Astrocyte of the spinal cord (primary cell): ENCODE measurements at regions not wholly inside any gene's neighbourhood (a gene's known extent, or its start where the extent isn't known, plus 50 kb on each side); places are given as distances from the start of the nearest gene placed in this dataset.
A peak's percentile ranks its signal among the peaks of the same experiment; 100 is the strongest.
"Not testable (repeated sequence)": the region's sequence is repeated elsewhere in the genome, so short reads cannot be mapped to it uniquely, and the experiment has no call there.

Experiments used
- DNase-seq: peaks from one replicate; pipeline ENCODE4 v3.0.0; 2011; ENCODE audit warnings: low read depth, low spot score
- H3K4me3 ChIP-seq: 2 replicates; pipeline ENCODE4 v1.5.1; 2011; ENCODE audit warnings: low read depth, mild to moderate bottlenecking, low read length, moderate library complexity
- in situ Hi-C: cut with HindIII; loops from 2 replicates; pipeline ENCODE4 v1.10.0; 2017; ENCODE audit warnings: low sequenced_read_pairs
- TF ChIP-seq, protein P1 (sequence below): IDR thresholded peaks from 2 replicates; pipeline ENCODE4 v1.5.1; 2012; ENCODE audit warnings: low read depth, mild to moderate bottlenecking, low read length, inconsistent platforms

DNA sequence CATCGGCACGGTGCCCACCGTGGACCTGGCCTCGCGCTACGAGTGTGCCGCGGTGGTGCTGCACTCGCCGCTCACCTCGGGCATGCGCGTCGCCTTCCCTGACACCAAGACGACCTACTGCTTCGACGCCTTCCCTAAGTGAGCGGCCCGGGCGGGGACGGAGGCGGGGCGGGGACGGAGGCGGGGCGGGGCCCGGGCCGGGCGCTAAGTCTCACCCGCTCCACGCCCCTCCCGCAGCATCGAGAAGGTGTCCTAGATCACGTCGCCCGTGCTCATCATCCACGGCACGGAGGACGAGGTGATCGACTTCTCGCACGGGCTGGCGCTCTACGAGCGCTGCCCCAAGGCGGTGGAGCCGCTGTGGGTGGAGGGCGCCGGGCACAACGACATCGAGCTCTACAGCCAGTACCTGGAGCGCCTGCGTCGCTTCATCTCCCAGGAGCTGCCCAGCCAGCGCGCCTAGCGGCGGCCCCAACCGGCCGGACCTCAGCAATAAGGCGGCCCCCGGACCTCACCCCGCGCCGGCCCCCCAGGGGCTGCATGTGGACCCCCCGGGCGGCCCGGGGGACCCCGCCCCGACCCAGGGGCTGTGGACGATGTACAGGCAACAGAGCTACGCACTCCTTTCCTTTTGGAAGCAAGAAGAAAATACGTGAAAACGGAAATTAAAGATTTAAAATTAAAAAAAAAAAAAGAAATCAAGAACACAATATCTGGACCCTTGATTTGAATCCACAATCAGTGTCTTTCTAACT lies 198.8 kb downstream of the USP22 start:
- in situ Hi-C loops, DNase-seq, H3K4me3 ChIP-seq: not testable (repeated sequence)

- DNase-seq, in situ Hi-C loops, H3K4me3 ChIP-seq: not testable (repeated sequence)
- TF ChIP-seq, protein P1, sequence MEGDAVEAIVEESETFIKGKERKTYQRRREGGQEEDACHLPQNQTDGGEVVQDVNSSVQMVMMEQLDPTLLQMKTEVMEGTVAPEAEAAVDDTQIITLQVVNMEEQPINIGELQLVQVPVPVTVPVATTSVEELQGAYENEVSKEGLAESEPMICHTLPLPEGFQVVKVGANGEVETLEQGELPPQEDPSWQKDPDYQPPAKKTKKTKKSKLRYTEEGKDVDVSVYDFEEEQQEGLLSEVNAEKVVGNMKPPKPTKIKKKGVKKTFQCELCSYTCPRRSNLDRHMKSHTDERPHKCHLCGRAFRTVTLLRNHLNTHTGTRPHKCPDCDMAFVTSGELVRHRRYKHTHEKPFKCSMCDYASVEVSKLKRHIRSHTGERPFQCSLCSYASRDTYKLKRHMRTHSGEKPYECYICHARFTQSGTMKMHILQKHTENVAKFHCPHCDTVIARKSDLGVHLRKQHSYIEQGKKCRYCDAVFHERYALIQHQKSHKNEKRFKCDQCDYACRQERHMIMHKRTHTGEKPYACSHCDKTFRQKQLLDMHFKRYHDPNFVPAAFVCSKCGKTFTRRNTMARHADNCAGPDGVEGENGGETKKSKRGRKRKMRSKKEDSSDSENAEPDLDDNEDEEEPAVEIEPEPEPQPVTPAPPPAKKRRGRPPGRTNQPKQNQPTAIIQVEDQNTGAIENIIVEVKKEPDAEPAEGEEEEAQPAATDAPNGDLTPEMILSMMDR, result peak; percentile 33
Measured at GRCh38 chr17:20848869-20849443, 193.9 kb downstream of the USP22 start.

GRCh38 chr17:20851591-20852238 lies 191.1 kb downstream of the USP22 start:
- in situ Hi-C loops, DNase-seq, H3K4me3 ChIP-seq: not testable (repeated sequence)

DNA sequence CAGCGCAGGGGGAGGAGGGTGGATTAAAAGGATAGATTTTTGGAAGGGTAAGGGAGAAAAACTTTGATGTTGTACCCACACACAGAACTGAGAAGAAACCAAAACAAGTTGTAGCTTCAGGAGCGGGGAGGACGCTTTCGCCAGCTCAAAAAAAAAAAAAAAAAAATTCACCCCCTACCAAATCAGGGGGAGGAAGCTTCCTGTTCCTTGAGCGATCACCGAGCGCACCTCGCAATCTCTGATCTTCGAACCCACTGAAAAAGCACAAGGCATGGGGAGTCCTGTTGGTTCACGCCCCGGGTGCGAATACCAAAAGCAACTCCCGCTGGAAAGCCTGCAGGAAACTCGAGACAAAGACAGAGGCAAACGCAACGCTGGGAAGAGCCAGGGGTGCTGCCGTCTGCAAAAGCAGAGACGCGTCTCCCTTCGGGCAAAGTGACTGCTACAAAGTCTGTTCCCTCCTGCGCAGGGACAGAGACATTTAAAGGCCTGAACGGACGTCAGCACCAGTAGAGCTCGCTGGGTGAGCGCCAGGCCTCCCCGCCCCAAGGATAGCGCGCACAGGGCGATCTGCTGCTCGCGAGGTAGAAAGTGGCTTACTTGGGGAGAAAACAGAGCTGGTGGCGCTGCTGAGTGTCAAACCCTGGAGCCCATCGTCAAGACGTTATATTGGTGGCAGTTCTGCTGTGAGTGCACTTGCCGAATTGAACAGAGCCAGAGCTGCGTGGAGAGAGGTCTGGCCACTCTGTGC lies 190.4 kb downstream of the USP22 start:
- peak; percentile 10 for DNase-seq
- in situ Hi-C loops, result no loop called here
- peak overlapping the region; percentile 10 for H3K4me3 ChIP-seq
- TF ChIP-seq, protein P1, result no peak

GRCh38 chr17:20852990-20853370 lies 189.8 kb downstream of the USP22 start:
- no peak overlapping the region for H3K4me3 ChIP-seq

DNA sequence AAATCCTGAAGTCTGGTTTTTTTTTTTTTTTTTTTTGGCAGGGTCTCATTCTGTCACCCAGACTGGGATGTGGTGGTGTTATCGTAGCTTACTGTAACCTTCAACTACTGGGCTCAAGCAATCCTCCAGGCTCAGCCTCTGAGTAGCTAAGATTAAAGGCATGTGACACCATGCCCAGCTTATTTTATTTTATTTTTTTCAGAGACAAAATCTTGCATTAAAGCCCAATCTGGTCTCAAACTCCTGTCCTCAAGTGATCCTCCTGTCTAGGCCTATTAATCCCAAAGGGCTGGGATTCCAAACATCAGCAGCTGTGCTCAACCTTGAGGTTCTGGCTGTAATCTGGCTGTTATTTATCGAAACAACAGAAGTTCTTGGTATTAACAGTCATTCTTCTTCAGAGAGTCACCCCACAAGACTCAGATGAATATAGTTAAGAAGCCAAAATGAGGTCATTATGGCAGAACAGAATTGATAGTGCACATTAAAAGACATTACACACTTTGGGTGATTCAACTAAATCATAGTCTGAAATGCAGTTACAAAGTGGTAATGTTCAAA lies 186.8 kb downstream of the USP22 start:
- not testable (repeated sequence) for DNase-seq

More at GRCh38 chr17:20852990-20853370, 189.8 kb downstream of the USP22 start:
- in situ Hi-C loops, result no loop called here
- peak; percentile 3 for DNase-seq
- TF ChIP-seq, protein P1, result no peak

DNA sequence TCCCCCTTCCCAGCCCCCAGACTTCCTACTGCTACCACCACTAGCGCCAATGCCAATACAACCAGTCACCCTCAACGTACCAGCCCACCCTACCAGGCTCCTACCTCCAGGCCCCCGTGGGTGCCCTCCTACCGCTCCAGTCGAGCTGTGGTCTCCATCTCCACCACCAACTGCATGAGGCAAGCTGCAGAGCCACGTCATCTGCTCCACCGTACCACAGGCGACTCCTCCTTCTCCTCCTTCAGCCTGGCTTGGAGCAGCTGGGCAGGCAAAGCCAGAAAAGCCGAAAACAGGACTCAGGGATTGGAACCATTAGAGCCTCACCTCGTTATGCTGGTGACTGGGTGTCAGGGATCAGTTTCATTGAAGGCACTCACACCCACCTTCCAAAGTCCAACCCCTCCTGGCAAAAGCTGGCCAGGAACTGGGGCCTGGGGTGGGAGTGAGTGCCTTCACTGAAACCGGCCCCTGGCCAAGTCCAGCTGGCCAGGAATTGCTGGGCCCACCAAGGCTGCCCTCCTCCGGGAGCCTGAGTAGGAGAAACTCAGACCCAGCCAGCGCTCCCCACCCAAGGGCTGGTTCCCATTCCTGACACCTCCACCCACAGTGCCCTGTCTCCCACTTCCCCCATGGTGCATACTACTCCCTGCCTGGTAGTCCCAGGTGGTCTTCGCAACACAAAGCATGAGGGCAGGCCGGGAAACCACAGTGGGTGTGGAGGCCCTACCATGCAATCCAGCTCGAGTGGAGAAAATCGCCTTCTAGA lies 176.2 kb downstream of the USP22 start:
- DNase-seq, in situ Hi-C loops, H3K4me3 ChIP-seq: not testable (repeated sequence)

More for the DNA sequence above, 186.8 kb downstream of the USP22 start:
- H3K4me3 ChIP-seq, in situ Hi-C loops: not testable (repeated sequence)

DNA sequence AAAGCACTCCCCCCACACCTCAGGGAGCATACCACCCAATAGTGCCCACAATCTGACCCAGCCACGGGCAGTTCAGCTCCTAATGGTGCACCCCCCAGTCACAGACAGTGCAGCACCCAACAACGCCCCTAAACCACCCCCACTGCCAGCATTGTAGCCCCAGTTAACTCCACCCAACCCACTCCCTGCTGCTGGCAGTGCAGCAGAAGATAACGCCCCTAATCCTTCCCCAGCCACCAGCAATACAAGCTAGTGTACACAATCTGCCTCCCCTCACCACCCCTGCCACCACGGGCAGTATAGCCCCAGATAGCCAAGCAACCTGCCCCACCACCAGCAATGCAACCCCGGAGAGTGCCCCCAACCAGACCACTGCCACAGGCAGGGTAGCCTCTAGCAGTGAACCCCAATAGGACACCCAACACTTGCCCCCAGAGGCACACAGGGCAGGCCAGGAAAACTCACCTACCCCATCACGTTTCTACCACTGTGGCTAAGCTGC lies 175.3 kb downstream of the USP22 start:
- in situ Hi-C loops, DNase-seq: not testable (repeated sequence)

DNA sequence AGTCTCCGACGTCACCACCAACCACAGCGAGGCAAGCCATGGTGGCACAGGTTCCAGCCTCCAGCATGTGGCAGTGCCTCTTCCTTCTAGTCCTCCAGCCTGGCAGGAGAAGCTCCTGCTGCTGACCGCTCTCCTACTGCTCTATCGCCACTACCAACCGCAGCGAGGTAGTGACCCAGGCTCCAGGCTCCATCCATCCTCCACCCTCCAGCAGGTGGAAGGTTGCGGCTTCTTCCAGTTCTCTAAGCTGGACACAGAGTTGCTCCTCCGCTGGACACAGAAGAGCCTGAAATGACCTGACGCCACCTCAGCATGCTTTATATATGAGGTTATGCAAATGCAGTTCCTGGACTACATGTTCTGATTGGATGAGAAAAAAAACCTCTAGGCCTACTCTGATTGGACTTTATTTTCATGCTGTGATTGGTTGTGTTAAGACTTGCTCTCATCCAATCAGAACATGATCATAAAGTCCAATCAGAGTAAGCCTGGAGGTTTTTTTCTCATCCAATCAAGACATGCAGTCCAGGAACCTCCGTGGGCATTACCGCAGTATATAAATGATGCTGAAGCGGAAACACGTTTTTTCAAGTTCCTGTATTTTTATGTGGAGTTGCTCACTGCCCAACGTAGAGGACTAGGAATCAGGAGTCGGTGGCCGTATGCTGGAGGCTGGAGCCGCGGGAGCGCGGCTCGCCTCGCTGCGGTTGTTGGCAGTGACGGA lies 174.7 kb downstream of the USP22 start:
- DNase-seq, in situ Hi-C loops, H3K4me3 ChIP-seq: not testable (repeated sequence)

More for the DNA sequence above, 175.3 kb downstream of the USP22 start:
- not testable (repeated sequence) for H3K4me3 ChIP-seq

- DNase-seq, H3K4me3 ChIP-seq, in situ Hi-C loops: not testable (repeated sequence)
Measured at GRCh38 chr17:20868662-20869007, 174.2 kb downstream of the USP22 start.

DNA sequence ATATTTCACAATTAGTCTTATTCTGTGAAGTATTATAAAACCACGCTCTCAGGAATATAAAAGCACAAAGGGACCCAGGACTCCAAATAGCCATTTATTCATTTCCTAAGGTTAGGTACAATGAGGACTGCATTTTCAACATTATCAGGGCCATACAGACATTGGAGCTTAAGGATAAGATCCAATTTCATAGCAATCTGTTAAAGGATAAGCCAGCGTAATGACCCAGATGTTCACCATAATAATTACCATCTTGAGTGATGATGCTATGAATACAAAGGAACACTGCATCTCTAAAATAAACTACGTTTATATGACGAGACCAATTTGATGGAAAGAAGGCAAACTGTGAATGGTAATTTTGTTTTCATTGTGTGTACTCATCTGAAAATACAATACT lies 169.6 kb downstream of the USP22 start:
- in situ Hi-C loops, DNase-seq, H3K4me3 ChIP-seq: not testable (repeated sequence)
